NOMO-1 (cell line): ENCODE measurements at regions not wholly inside any gene's neighbourhood (a gene's known extent, or its start where the extent isn't known, plus 50 kb on each side); places are given as distances from the start of the nearest gene placed in this dataset.
"Not testable (repeated sequence)": the region's sequence is repeated elsewhere in the genome, so short reads cannot be mapped to it uniquely, and the experiment has no call there.

ENCODE experiments used
- DNase-seq, 2 experiments: peaks; one replicate each; lab custom pipeline; 2025; ENCODE audit not compliant: unreplicated experiment in 2 of 2; lab: John Stamatoyannopoulos, UW

- no peak for DNase-seq
These were observed 419.4 kb downstream of the ISL1 start for GRCh38 chr5:51802551-51803184.

GRCh38 chr5:51806677-51807076 is 423.4 kb downstream of the ISL1 start:
- DNase-seq, result no peak

- no peak for DNase-seq
These were observed 427.3 kb downstream of the ISL1 start for GRCh38 chr5:51810592-51810991.

- no peak for DNase-seq
These were observed 428.7 kb downstream of the ISL1 start for GRCh38 chr5:51811883-51812471.

- DNase-seq, result not testable (repeated sequence)
These were observed 431.6 kb downstream of the ISL1 start for GRCh38 chr5:51814817-51815216.

- DNase-seq, result no peak
These were observed 433.2 kb downstream of the ISL1 start for GRCh38 chr5:51816427-51816826.

GRCh38 chr5:51821697-51822096 is 438.4 kb downstream of the ISL1 start:
- no peak for DNase-seq

GRCh38 chr5:51829230-51829629 is 446.0 kb downstream of the ISL1 start:
- no peak for DNase-seq

- no peak for DNase-seq
These were observed 446.4 kb downstream of the ISL1 start for GRCh38 chr5:51829691-51830090.

- no peak for DNase-seq
These were observed 449.8 kb downstream of the ISL1 start for GRCh38 chr5:51832934-51833470.

- DNase-seq, result no peak
These were observed 455.2 kb downstream of the ISL1 start for GRCh38 chr5:51838459-51838858.

GRCh38 chr5:51843893-51844292 is 460.6 kb downstream of the ISL1 start:
- DNase-seq, result no peak

GRCh38 chr5:51846015-51846414 is 462.8 kb downstream of the ISL1 start:
- DNase-seq, result no peak

- DNase-seq, result no peak
These were observed 476.4 kb downstream of the ISL1 start for GRCh38 chr5:51859624-51860023.

GRCh38 chr5:51860532-51861018 is 477.3 kb downstream of the ISL1 start:
- no peak for DNase-seq

GRCh38 chr5:51872144-51872543 is 488.9 kb downstream of the ISL1 start:
- no peak for DNase-seq

- DNase-seq, result no peak
These were observed 498.7 kb downstream of the ISL1 start for GRCh38 chr5:51881901-51882300.

GRCh38 chr5:51882647-51883046 is 499.4 kb downstream of the ISL1 start:
- no peak for DNase-seq

GRCh38 chr5:51889703-51890102 is 506.5 kb downstream of the ISL1 start:
- DNase-seq, result no peak

- DNase-seq, result no peak
These were observed 507.3 kb downstream of the ISL1 start for GRCh38 chr5:51890435-51891116.

GRCh38 chr5:51892680-51893079 is 509.4 kb downstream of the ISL1 start:
- no peak for DNase-seq

- peak; percentile 0 for DNase-seq
These were observed 512.6 kb downstream of the ISL1 start for GRCh38 chr5:51895834-51896233.
